ENCODE measurements at regions not wholly inside any gene's neighbourhood (a gene's known extent, or its start where the extent isn't known, plus 50 kb on each side); places are given as distances from the start of the nearest gene placed in this dataset.
"Not testable (repeated sequence)": the region's sequence is repeated elsewhere in the genome, so short reads cannot be mapped to it uniquely, and the experiment has no call there.

- DNase-seq (ENCODE audit: low spot score) = no peak
Measured at GRCh38 chr7:15143936-15144335, 241.4 kb upstream of the DGKB start.

- DNase-seq (ENCODE audit: low spot score) = no peak
Measured at GRCh38 chr7:15143121-15143520, 240.6 kb upstream of the DGKB start.

GRCh38 chr7:15140431-15140830, 237.9 kb upstream of the DGKB start:
- no peak for DNase-seq (ENCODE audit: low spot score)

GRCh38 chr7:15131661-15132060, 229.1 kb upstream of the DGKB start:
- DNase-seq (ENCODE audit: low spot score) = no peak

- DNase-seq (ENCODE audit: low spot score) = peak; percentile 5
Measured at GRCh38 chr7:15130666-15131541, 228.4 kb upstream of the DGKB start.

- no peak for DNase-seq (ENCODE audit: low spot score)
Measured at GRCh38 chr7:15128716-15129115, 226.2 kb upstream of the DGKB start.

- not testable (repeated sequence) for DNase-seq (ENCODE audit: low spot score)
Measured at GRCh38 chr7:15126653-15127052, 224.1 kb upstream of the DGKB start.

- no peak for DNase-seq (ENCODE audit: low spot score)
Measured at GRCh38 chr7:15123901-15124300, 221.3 kb upstream of the DGKB start.

- no peak for DNase-seq (ENCODE audit: low spot score)
Measured at GRCh38 chr7:15113752-15114151, 211.2 kb upstream of the DGKB start.

- DNase-seq (ENCODE audit: low spot score) = no peak
Measured at GRCh38 chr7:15105711-15106110, 203.2 kb upstream of the DGKB start.

- DNase-seq (ENCODE audit: low spot score) = no peak
Measured at GRCh38 chr7:15104411-15105092, 202.0 kb upstream of the DGKB start.

- no peak for DNase-seq (ENCODE audit: low spot score)
Measured at GRCh38 chr7:15099074-15099473, 196.5 kb upstream of the DGKB start.

GRCh38 chr7:15096853-15097252, 194.3 kb upstream of the DGKB start:
- DNase-seq (ENCODE audit: low spot score) = no peak

- DNase-seq (ENCODE audit: low spot score) = no peak
Measured at GRCh38 chr7:15094989-15095388, 192.4 kb upstream of the DGKB start.

- no peak for DNase-seq (ENCODE audit: low spot score)
Measured at GRCh38 chr7:15087771-15088170, 185.2 kb upstream of the DGKB start.

- DNase-seq (ENCODE audit: low spot score) = no peak
Measured at GRCh38 chr7:15086862-15087261, 184.3 kb upstream of the DGKB start.

- DNase-seq (ENCODE audit: low spot score) = no peak
Measured at GRCh38 chr7:15086131-15086611, 183.6 kb upstream of the DGKB start.

- DNase-seq (ENCODE audit: low spot score) = no peak
Measured at GRCh38 chr7:15085366-15085765, 182.8 kb upstream of the DGKB start.

GRCh38 chr7:15084368-15084767, 181.8 kb upstream of the DGKB start:
- DNase-seq (ENCODE audit: low spot score) = no peak

GRCh38 chr7:15081891-15082290, 179.3 kb upstream of the DGKB start:
- no peak for DNase-seq (ENCODE audit: low spot score)

- no peak for DNase-seq (ENCODE audit: low spot score)
Measured at GRCh38 chr7:15073301-15073700, 170.8 kb upstream of the DGKB start.

- DNase-seq (ENCODE audit: low spot score) = no peak
Measured at GRCh38 chr7:15068324-15068723, 165.8 kb upstream of the DGKB start.

GRCh38 chr7:15057272-15057671, 154.7 kb upstream of the DGKB start:
- DNase-seq (ENCODE audit: low spot score) = no peak
